ENCODE measurements at regions not wholly inside any gene's neighbourhood (a gene's known extent, or its start where the extent isn't known, plus 50 kb on each side); places are given as distances from the start of the nearest gene placed in this dataset.

DNA sequence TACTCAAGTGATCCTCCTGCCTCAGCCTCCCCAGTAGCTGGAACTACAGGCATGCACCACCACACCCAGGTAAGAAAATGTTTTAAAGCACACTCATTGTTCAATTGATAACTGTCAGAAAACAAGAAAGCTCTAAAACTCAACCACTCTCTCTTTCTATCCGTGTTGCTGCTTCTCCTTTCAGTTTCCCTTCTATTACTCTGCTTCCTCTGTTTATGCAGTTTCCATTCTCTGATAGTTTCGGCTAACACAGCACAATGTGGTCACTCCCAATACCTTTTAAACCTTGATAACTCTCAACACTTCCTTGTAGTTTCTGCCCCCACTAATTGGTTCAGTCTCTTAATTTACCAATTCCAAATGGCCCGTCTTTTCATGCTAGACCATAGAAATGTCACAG is 59.2 kb upstream of the NR4A3 start:
- TF ChIP-seq CTCF (IDR thresholded peaks at IDR 0.05) (no peak), POLR2AphosphoS5 (IDR thresholded peaks at IDR 0.05) (no peak), EP300 (IDR thresholded peaks at IDR 0.05) (no peak)
